ENCODE measurements at regions not wholly inside any gene's neighbourhood (a gene's known extent, or its start where the extent isn't known, plus 50 kb on each side); places are given as distances from the start of the nearest gene placed in this dataset.

- TF ChIP-seq, protein P1, sequence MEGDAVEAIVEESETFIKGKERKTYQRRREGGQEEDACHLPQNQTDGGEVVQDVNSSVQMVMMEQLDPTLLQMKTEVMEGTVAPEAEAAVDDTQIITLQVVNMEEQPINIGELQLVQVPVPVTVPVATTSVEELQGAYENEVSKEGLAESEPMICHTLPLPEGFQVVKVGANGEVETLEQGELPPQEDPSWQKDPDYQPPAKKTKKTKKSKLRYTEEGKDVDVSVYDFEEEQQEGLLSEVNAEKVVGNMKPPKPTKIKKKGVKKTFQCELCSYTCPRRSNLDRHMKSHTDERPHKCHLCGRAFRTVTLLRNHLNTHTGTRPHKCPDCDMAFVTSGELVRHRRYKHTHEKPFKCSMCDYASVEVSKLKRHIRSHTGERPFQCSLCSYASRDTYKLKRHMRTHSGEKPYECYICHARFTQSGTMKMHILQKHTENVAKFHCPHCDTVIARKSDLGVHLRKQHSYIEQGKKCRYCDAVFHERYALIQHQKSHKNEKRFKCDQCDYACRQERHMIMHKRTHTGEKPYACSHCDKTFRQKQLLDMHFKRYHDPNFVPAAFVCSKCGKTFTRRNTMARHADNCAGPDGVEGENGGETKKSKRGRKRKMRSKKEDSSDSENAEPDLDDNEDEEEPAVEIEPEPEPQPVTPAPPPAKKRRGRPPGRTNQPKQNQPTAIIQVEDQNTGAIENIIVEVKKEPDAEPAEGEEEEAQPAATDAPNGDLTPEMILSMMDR (IDR thresholded peaks at IDR 0.05; ENCODE audit: insufficient read depth, low read length, poor library complexity, severe bottlenecking), result no peak
- TF ChIP-seq EZH2phosphoT487 (conservative IDR thresholded peaks at IDR 0.05; ENCODE audit: low read length), result no peak
These were observed 314.3 kb downstream of the C12orf75 start for GRCh38 chr12:105644770-105645169.
